Mucosa of descending colon (tissue), 3 donors: ENCODE measurements at regions not wholly inside any gene's neighbourhood (a gene's known extent, or its start where the extent isn't known, plus 50 kb on each side); places are given as distances from the start of the nearest gene placed in this dataset.

Experiments used
- ATAC-seq: fragments of 200-7000 bp; cut with Tn5 transposase; one replicate; pipeline ENCODE4 v1.9.1; 2020; ENCODE audit warnings: mild to moderate bottlenecking, moderate library complexity
- DNase-seq, 3 donors: peaks; one replicate each; pipeline ENCODE4 v3.0.0-alpha.2; 2020
- H3K36me3 ChIP-seq: fragments of 200-600 bp; one replicate; pipeline ENCODE4 v1.8.0; 2021; ENCODE audit warnings: low read depth, mild to moderate bottlenecking
- H3K4me1 ChIP-seq: fragments of 200-600 bp; one replicate; pipeline ENCODE4 v1.8.0; 2021; ENCODE audit warnings: low read depth, mild to moderate bottlenecking
- H3K4me3 ChIP-seq: fragments of 200-600 bp; one replicate; pipeline ENCODE4 v1.8.0; 2021; ENCODE audit warnings: mild to moderate bottlenecking
- H3K9me3 ChIP-seq: fragments of 200-600 bp; one replicate; pipeline ENCODE4 v1.8.0; 2021; ENCODE audit warnings: mild to moderate bottlenecking
- intact Hi-C, 2 donors: fragments of 100-400 bp; cut with DNase I in 1 of 2; cut with micrococcal nuclease in 1 of 2; formaldehyde crosslinking; loops; one replicate each; pipeline versions ENCODE4 v1.11.0 to v1.11.1; 2022; cut with DNase I, micrococcal nuclease
- TF ChIP-seq, protein P1 (sequence below): fragments of 200-600 bp; IDR thresholded peaks from one replicate; pipeline ENCODE4 v1.8.0; 2022; ENCODE audit warnings: antibody characterized with exemption, mild to moderate bottlenecking
- donor health status: DM: no; HTN: no; CAD: no; lungs with moderate emphysema.
- donor health status: DM: no; HTN: no; CAD: no.
- donor health status: DM: no; HTN: yes; CAD: no.

DNA sequence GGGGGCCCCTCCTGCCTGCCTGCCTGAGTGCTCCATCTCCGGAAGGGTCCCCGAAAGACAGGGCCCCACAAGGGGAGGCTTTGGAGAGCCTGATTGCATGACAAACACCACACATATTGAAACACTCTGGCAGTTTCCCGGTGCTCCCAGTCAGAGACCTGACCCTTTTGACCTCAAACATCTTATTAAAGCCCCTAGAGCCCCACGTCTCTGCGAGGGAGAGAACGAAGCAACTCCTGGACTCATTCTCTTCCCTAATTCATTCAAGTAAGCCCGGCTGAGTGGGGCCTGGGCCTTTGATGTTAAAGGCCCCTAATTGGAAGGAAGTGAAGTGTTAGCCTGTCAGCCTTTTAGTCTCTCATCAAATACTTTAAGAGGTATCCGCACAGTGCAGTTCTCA lies 335.6 kb downstream of the CYRIA start:
- Histone ChIP-seq H3K4me1 (no peaks in the 10 kb centered on the region), H3K36me3 (no peaks in the 10 kb centered on the region), H3K9me3 (no peaks in the 10 kb centered on the region), H3K4me3 (no peak overlapping the region)
- intact Hi-C loops: no loop called here
- TF ChIP-seq, protein P1, sequence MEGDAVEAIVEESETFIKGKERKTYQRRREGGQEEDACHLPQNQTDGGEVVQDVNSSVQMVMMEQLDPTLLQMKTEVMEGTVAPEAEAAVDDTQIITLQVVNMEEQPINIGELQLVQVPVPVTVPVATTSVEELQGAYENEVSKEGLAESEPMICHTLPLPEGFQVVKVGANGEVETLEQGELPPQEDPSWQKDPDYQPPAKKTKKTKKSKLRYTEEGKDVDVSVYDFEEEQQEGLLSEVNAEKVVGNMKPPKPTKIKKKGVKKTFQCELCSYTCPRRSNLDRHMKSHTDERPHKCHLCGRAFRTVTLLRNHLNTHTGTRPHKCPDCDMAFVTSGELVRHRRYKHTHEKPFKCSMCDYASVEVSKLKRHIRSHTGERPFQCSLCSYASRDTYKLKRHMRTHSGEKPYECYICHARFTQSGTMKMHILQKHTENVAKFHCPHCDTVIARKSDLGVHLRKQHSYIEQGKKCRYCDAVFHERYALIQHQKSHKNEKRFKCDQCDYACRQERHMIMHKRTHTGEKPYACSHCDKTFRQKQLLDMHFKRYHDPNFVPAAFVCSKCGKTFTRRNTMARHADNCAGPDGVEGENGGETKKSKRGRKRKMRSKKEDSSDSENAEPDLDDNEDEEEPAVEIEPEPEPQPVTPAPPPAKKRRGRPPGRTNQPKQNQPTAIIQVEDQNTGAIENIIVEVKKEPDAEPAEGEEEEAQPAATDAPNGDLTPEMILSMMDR: no peak
- no peak for ATAC-seq
- no peak for DNase-seq

DNA sequence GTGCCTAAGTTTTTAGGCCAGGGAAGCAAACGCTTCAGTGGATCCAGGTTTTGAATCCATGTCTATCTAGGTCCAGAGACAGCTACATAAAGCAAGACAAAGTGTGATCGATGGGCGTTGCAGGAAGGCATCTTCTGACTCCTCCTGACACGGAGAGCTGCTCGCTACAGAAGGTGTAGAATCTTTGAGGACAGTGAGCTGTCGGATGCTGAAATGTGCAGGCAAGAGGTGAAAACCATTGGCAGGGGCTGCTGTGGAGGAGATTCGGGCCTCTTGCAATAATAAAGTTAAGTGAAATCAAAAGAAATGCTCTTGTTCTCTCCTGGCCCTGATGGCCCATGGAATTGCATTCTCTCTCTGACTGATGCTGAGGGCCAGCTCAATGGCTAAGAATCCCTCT lies 336.2 kb downstream of the CYRIA start:
- intact Hi-C loops: no loop called here
- TF ChIP-seq, protein P1: no peak
- Histone ChIP-seq H3K4me3 (no peak overlapping the region), H3K4me1 (no peaks in the 10 kb centered on the region), H3K36me3 (no peaks in the 10 kb centered on the region), H3K9me3 (no peaks in the 10 kb centered on the region)
- ATAC-seq (no peak), DNase-seq (no peak)

DNA sequence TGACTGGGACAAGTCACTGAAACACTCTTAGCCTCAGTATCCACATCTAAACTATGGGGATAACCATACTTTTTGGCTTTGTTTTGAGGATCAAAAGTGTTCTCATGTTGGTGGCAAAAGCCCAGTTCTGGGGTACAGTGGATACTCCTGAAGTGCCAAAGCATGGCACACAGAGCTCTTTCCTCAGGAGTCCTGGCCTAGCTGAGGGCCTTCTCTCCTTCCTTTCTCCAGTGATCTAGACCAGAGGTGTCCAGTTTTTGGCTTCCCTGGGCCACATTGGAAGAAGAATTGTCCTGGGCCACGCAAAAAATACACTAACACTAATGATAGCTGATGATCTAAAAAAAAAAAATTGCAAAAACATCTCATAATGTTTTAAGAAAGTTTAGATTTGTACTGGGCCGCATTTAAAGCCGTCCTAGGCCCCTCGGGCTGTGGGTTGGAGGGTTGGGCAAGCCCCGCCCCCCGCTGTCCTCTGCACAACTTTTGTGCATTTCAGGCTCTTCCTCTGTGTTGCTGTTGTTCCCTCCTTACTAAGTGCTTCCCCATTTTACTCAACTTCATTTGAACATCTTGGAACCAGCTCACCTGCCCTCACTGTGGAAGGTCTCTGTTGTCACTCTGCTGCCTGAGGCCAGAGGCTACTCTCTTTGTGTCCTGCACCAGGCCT lies 337.0 kb downstream of the CYRIA start:
- ATAC-seq (no peak), DNase-seq (no peak)
- intact Hi-C loops: no loop called here
- Histone ChIP-seq H3K9me3 (no peaks in the 10 kb centered on the region), H3K4me3 (no peak overlapping the region), H3K36me3 (no peaks in the 10 kb centered on the region), H3K4me1 (no peaks in the 10 kb centered on the region)
- TF ChIP-seq, protein P1: no peak

DNA sequence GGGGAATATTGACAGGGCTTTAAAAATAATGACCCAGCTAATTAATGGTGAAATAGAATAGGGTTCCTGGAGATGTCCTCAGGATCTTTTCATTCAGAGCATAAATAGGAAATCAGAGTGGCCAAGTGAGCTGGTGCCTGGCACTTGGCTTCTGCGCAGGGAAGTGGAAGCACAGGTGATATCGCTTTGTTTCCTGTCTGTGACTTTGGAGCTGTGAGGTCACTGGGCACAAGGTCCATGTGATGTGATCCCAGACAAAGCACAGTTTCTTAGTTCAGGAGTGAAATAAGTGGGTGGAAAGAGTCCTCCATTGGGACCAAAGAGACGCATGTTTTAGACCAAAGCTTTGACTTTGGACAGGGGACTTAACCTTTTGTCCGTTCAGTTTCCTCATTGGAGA lies 338.3 kb downstream of the CYRIA start:
- ATAC-seq: no peak
- no peak for DNase-seq
- Histone ChIP-seq H3K36me3 (no peaks in the 10 kb centered on the region), H3K4me1 (no peaks in the 10 kb centered on the region), H3K4me3 (no peak overlapping the region), H3K9me3 (no peaks in the 10 kb centered on the region)
- TF ChIP-seq, protein P1: no peak
- intact Hi-C loops: no loop called here

DNA sequence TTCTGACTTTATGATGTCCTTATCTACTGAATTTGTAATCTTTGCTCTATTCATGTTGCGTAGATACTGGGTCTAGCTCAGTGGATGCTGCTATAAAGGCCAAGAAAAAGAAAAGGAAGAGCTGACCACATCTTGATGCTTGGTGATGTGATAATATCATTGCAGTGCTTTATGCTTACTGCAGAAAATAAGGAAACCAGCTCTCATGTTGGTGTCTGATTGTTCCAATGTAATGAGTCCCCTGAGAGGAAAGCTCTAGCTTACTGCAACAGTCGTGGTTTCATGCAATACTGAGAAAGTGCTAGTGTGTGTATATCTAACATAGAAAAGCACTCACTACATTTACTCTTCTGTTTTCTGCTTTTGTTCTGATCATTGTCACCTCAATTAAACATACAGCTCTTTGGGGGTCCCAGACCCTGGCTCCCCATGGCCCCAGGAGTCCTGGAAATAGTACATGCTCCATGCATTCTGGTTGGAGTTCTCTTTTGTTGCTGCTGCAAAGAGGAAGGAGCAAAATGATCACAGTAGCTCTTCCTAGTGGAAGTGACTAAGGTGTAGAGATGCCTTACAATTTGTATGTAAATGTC lies 338.8 kb downstream of the CYRIA start:
- DNase-seq: no peak
- ATAC-seq: no peak
- no peaks in the 10 kb centered on the region for H3K9me3 ChIP-seq
- intact Hi-C loops: no loop called here
- no peaks in the 10 kb centered on the region for H3K4me1 ChIP-seq
- TF ChIP-seq, protein P1: no peak
- H3K4me3 ChIP-seq: no peak overlapping the region
- H3K36me3 ChIP-seq: no peaks in the 10 kb centered on the region
